ENCODE measurements at regions not wholly inside any gene's neighbourhood (a gene's known extent, or its start where the extent isn't known, plus 50 kb on each side); places are given as distances from the start of the nearest gene placed in this dataset.

- Mint-ChIP-seq H3K4me3 (no peak overlapping the region), H3K27ac (no peak overlapping the region), H3K36me3 (no peaks in the 10 kb centered on the region), H3K9me3 (peaks cover 0 to 5% (median 3%) of the 10 kb centered on the region in 3 donors), H3K4me1 (peaks cover 0 to 18% (median 14%) of the 10 kb centered on the region in 3 donors), H3K27me3 (peaks cover 0 to 3% of the 10 kb centered on the region in 2 donors)
- POLR2A ChIA-PET = no interaction called here
- Histone ChIP-seq H3K4me1 (ENCODE audit: control insufficient read depth in 1 of 2, extremely low read depth in 1 of 2, insufficient read depth in 2 of 2, low read length in 2 of 2) (peaks cover 0 to 17% of the 10 kb centered on the region in 2 experiments), H3K27ac (ENCODE audit: low read length) (no peak overlapping the region), H3K4me3 (ENCODE audit: control insufficient read depth in 1 of 2, extremely low read depth in 1 of 2, low read length in 1 of 2) (no peak overlapping the region), H3K9me3 (no peaks in the 10 kb centered on the region), H3K36me3 (ENCODE audit: control insufficient read depth in 2 of 2, extremely low read depth in 1 of 2, insufficient read depth in 1 of 2, low read length in 1 of 2) (no peaks in the 10 kb centered on the region), H3K27me3 (replicated peaks in 1 of 2; ENCODE audit: control insufficient read depth in 2 of 2, extremely low read depth in 1 of 2, insufficient read depth in 2 of 2, low read length in 1 of 2) (no peaks in the 10 kb centered on the region)
- DNase-seq (no peak), ATAC-seq (replicated peaks in 1 of 4) (no peak)
- WGBS (ENCODE audit: insufficient coverage) = no CpG with 5 or more reads among the region's 4 CpGs
- CTCF ChIA-PET = no interaction called here
These were observed 99.1 kb downstream of the MAF start for GRCh38 chr16:79501446-79501845.

DNA sequence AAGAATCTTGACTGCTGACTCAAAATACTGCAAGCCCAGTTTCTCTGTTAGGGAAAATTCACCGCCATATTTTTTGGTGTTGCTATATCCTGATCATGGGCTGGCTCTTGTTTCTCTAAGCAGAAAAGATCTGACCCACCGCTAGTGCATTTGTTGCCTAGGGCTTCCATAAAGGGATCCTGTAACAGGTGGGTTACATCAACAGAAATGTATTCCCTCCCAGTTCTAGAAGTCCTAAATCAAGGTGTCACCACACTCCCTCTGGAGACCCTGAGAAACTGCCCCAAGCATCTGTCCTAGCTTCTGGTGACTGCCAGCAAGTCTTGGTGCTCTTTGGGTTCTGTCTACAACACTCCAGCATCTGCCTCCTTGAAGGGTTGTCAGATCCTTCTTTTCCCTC is 99.7 kb downstream of the MAF start:
- Mint-ChIP-seq H3K27ac (no peak overlapping the region), H3K9me3 (peaks cover 2 to 8% (median 6%) of the 10 kb centered on the region in 3 donors), H3K4me1 (peaks cover 0 to 18% (median 14%) of the 10 kb centered on the region in 3 donors), H3K27me3 (peaks cover 0 to 3% of the 10 kb centered on the region in 2 donors), H3K36me3 (no peaks in the 10 kb centered on the region), H3K4me3 (no peak overlapping the region)
- no peak for ATAC-seq (replicated peaks in 1 of 4)
- ChIA-PET CTCF (no interaction called here), POLR2A (no interaction called here)
- WGBS (ENCODE audit: insufficient coverage) = 94% methylated on average over 2 of the region's 2 CpGs
- Histone ChIP-seq H3K36me3 (ENCODE audit: control insufficient read depth in 2 of 2, extremely low read depth in 1 of 2, insufficient read depth in 1 of 2, low read length in 1 of 2) (no peaks in the 10 kb centered on the region), H3K4me1 (ENCODE audit: control insufficient read depth in 1 of 2, extremely low read depth in 1 of 2, insufficient read depth in 2 of 2, low read length in 2 of 2) (peaks cover 0 to 17% of the 10 kb centered on the region in 2 experiments), H3K9me3 (no peaks in the 10 kb centered on the region), H3K4me3 (ENCODE audit: control insufficient read depth in 1 of 2, extremely low read depth in 1 of 2, low read length in 1 of 2) (no peak overlapping the region), H3K27me3 (replicated peaks in 1 of 2; ENCODE audit: control insufficient read depth in 2 of 2, extremely low read depth in 1 of 2, insufficient read depth in 2 of 2, low read length in 1 of 2) (no peaks in the 10 kb centered on the region), H3K27ac (ENCODE audit: low read length) (no peak overlapping the region)
- DNase-seq = no peak

DNA sequence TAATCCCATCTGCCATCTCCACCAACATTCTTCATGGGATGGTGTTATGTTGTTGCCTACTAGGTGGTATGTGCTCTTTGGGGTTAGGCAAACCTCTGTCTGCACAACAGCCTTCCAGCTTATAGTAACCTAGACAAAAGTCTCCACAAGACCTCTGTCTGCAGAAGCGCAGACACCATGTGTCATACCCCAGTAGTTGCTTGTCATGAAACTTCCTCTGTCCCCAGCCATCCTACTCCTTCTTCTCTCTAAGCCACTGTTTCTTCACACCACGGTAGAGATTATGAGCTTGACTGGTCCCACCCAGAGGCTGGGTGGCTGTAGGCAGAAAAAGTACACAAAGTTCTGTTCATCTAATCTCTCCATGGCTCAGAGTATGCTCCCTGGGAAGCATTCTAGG is 100.3 kb downstream of the MAF start:
- Histone ChIP-seq H3K27ac (ENCODE audit: low read length) (no peak overlapping the region), H3K4me1 (ENCODE audit: control insufficient read depth in 1 of 2, extremely low read depth in 1 of 2, insufficient read depth in 2 of 2, low read length in 2 of 2) (peaks cover 0 to 17% of the 10 kb centered on the region in 2 experiments), H3K27me3 (replicated peaks in 1 of 2; ENCODE audit: control insufficient read depth in 2 of 2, extremely low read depth in 1 of 2, insufficient read depth in 2 of 2, low read length in 1 of 2) (no peaks in the 10 kb centered on the region), H3K4me3 (ENCODE audit: control insufficient read depth in 1 of 2, extremely low read depth in 1 of 2, low read length in 1 of 2) (no peak overlapping the region), H3K9me3 (no peaks in the 10 kb centered on the region), H3K36me3 (ENCODE audit: control insufficient read depth in 2 of 2, extremely low read depth in 1 of 2, insufficient read depth in 1 of 2, low read length in 1 of 2) (no peaks in the 10 kb centered on the region)
- 100% methylated on average over 1 of the region's 2 CpGs for WGBS (ENCODE audit: insufficient coverage)
- H3K9me3 Mint-ChIP-seq = peaks cover 3 to 12% (median 7%) of the 10 kb centered on the region in 3 donors
- no peaks in the 10 kb centered on the region for H3K36me3 Mint-ChIP-seq
- peaks cover 0 to 18% (median 14%) of the 10 kb centered on the region in 3 donors for H3K4me1 Mint-ChIP-seq
- CTCF ChIA-PET = no interaction called here
- POLR2A ChIA-PET = no interaction called here
- H3K27ac Mint-ChIP-seq = no peak overlapping the region
- H3K27me3 Mint-ChIP-seq = peaks cover 0 to 3% of the 10 kb centered on the region in 2 donors
- DNase-seq (no peak), ATAC-seq (replicated peaks in 1 of 4) (no peak)
- H3K4me3 Mint-ChIP-seq = no peak overlapping the region

- ChIA-PET POLR2A (no interaction called here), CTCF (no interaction called here)
- WGBS (ENCODE audit: insufficient coverage) = 83% methylated on average over 1 of the region's 1 CpG
- no peak overlapping the region for H3K4me3 Mint-ChIP-seq
- no peak overlapping the region for H3K27ac ChIP-seq (ENCODE audit: low read length)
- peaks cover 0 to 17% of the 10 kb centered on the region in 2 experiments for H3K4me1 ChIP-seq (ENCODE audit: control insufficient read depth in 1 of 2, extremely low read depth in 1 of 2, insufficient read depth in 2 of 2, low read length in 2 of 2)
- H3K9me3 ChIP-seq = no peaks in the 10 kb centered on the region
- DNase-seq (no peak), ATAC-seq (replicated peaks in 1 of 4) (no peak)
- peaks cover 0 to 18% (median 14%) of the 10 kb centered on the region in 3 donors for H3K4me1 Mint-ChIP-seq
- H3K4me3 ChIP-seq (ENCODE audit: control insufficient read depth in 1 of 2, extremely low read depth in 1 of 2, low read length in 1 of 2) = no peak overlapping the region
- no peaks in the 10 kb centered on the region for H3K27me3 ChIP-seq (replicated peaks in 1 of 2; ENCODE audit: control insufficient read depth in 2 of 2, extremely low read depth in 1 of 2, insufficient read depth in 2 of 2, low read length in 1 of 2)
- peaks cover 0 to 3% of the 10 kb centered on the region in 2 donors for H3K27me3 Mint-ChIP-seq
- no peak overlapping the region for H3K27ac Mint-ChIP-seq
- H3K36me3 Mint-ChIP-seq = no peaks in the 10 kb centered on the region
- peaks cover 3 to 12% (median 7%) of the 10 kb centered on the region in 3 donors for H3K9me3 Mint-ChIP-seq
- H3K36me3 ChIP-seq (ENCODE audit: control insufficient read depth in 2 of 2, extremely low read depth in 1 of 2, insufficient read depth in 1 of 2, low read length in 1 of 2) = no peaks in the 10 kb centered on the region
These were observed 101.6 kb downstream of the MAF start for GRCh38 chr16:79498928-79499327.

DNA sequence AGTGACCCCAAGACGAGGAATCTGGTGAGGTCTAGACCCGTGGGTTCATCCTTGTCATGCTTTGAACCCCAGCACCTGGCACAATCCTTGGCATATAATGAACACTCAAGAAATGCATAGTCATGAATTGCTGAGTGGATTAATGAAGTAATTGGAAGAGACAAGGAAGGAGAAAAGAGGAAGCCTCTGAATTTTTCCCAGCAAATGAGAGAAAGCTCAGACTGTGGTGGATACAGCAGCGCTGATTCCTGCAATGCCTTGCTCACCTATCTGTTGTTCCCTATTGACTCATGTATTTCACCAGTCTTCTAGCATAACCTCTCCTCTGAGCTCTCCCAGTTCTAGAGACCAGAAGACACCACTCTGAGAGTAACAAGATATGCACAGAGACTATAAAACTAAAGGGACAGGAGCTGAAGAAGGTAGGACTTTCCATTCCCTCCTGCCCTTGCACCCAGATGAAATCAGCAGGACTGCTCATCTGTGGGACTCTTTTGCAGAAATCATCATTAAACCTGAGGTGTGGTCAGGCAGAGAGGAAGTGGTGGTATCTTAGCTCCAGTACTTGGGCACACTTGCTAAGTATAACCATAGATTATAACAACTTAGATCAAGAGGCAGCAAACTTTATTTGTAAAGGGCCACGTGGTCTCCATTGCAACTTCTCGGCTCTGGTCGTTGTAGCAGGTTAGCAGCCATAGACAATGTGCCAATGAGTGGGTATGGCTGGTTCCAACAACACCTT is 102.8 kb downstream of the MAF start:
- Histone ChIP-seq H3K27me3 (replicated peaks in 1 of 2; ENCODE audit: control insufficient read depth in 2 of 2, extremely low read depth in 1 of 2, insufficient read depth in 2 of 2, low read length in 1 of 2) (no peaks in the 10 kb centered on the region), H3K27ac (ENCODE audit: low read length) (no peak overlapping the region), H3K9me3 (no peaks in the 10 kb centered on the region), H3K4me1 (ENCODE audit: control insufficient read depth in 1 of 2, extremely low read depth in 1 of 2, insufficient read depth in 2 of 2, low read length in 2 of 2) (peaks cover 0 to 17% of the 10 kb centered on the region in 2 experiments), H3K4me3 (ENCODE audit: control insufficient read depth in 1 of 2, extremely low read depth in 1 of 2, low read length in 1 of 2) (no peak overlapping the region), H3K36me3 (ENCODE audit: control insufficient read depth in 2 of 2, extremely low read depth in 1 of 2, insufficient read depth in 1 of 2, low read length in 1 of 2) (no peaks in the 10 kb centered on the region)
- ATAC-seq (replicated peaks in 1 of 4) (no peak), DNase-seq (peak in 1 of 35 experiments; percentile 8)
- Mint-ChIP-seq H3K36me3 (no peaks in the 10 kb centered on the region), H3K27me3 (no peaks in the 10 kb centered on the region), H3K27ac (no peak overlapping the region), H3K4me3 (no peak overlapping the region), H3K9me3 (peaks cover 3 to 12% (median 7%) of the 10 kb centered on the region in 3 donors), H3K4me1 (peaks cover 0 to 18% (median 14%) of the 10 kb centered on the region in 3 donors)
- CTCF ChIA-PET = no interaction called here
- POLR2A ChIA-PET = no interaction called here
- 100% methylated on average over 1 of the region's 6 CpGs for WGBS (ENCODE audit: insufficient coverage)

DNA sequence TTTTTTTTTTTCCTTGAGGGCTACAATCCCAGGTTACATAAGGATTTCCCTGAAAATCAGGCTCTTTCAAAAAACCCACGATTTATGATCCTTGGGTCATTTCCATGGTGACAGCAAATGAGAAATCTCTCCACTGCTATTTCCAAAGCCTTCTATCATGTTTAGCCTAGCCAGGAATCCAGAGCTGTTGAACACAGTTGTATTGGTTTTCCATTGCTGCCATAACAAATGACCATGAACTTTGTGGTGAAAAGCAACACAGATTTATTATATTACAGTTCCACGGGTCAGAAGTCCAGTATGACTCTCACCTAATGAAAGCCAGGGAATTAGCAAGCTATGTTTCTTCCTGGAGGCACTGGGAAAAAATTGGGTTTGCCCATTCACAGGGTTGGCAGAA is 106.6 kb downstream of the MAF start:
- ATAC-seq (replicated peaks in 1 of 4) (no peak), DNase-seq (no peak)
- Histone ChIP-seq H3K27ac (ENCODE audit: low read length) (no peak overlapping the region), H3K36me3 (ENCODE audit: control insufficient read depth in 2 of 2, extremely low read depth in 1 of 2, insufficient read depth in 1 of 2, low read length in 1 of 2) (no peaks in the 10 kb centered on the region), H3K4me1 (ENCODE audit: control insufficient read depth in 1 of 2, extremely low read depth in 1 of 2, insufficient read depth in 2 of 2, low read length in 2 of 2) (peaks cover 0 to 20% of the 10 kb centered on the region in 2 experiments), H3K27me3 (replicated peaks in 1 of 2; ENCODE audit: control insufficient read depth in 2 of 2, extremely low read depth in 1 of 2, insufficient read depth in 2 of 2, low read length in 1 of 2) (no peaks in the 10 kb centered on the region), H3K4me3 (ENCODE audit: control insufficient read depth in 1 of 2, extremely low read depth in 1 of 2, low read length in 1 of 2) (no peak overlapping the region), H3K9me3 (no peaks in the 10 kb centered on the region)
- Mint-ChIP-seq H3K36me3 (no peaks in the 10 kb centered on the region), H3K4me1 (peaks cover 0 to 22% (median 14%) of the 10 kb centered on the region in 3 donors), H3K27me3 (peaks cover 4 to 8% of the 10 kb centered on the region in 2 donors), H3K27ac (no peak overlapping the region), H3K4me3 (no peak overlapping the region), H3K9me3 (peaks cover 3 to 8% (median 4%) of the 10 kb centered on the region in 3 donors)
- 100% methylated on average over 1 of the region's 2 CpGs for WGBS (ENCODE audit: insufficient coverage)
- CTCF ChIA-PET = interaction anchor here in 1 of 2 donors (0.7 kb wide), 1 partner anchor 107 kb away, joined by 3 read pairs; no protein-coding TSS in a partner anchor
- POLR2A ChIA-PET = no interaction called here
